ENCODE measurements at regions not wholly inside any gene's neighbourhood (a gene's known extent, or its start where the extent isn't known, plus 50 kb on each side); places are given as distances from the start of the nearest gene placed in this dataset.

- no peaks in the 10 kb centered on the region for H4K20me1 ChIP-seq (ENCODE audit: control insufficient read depth, insufficient read depth)
- CTCF ChIA-PET = interaction anchor here (1.5 kb wide), 1 partner anchor 11 kb away, joined by 5 read pairs; no protein-coding TSS in a partner anchor
- 17% methylated on average over 2 of the region's 2 CpGs for WGBS (ENCODE audit: insufficient coverage, insufficient replicate concordance, low lambda C conversion rate, missing lambda C conversion rate)
- TF ChIP-seq SIN3A (IDR thresholded peaks at IDR 0.05; ENCODE audit: low read depth, low read length) (no peak), RFX5 (IDR thresholded peaks at IDR 0.05; ENCODE audit: low read depth, low read length) (no peak), EP300 (IDR thresholded peaks at IDR 0.05; ENCODE audit: borderline replicate concordance in 1 of 2, control insufficient read depth in 1 of 2, low read depth in 2 of 2, low read length in 2 of 2) (no peak), CHD2 (IDR thresholded peaks at IDR 0.05; ENCODE audit: borderline replicate concordance, low read depth, low read length) (no peak), E4F1 (IDR thresholded peaks at IDR 0.05; ENCODE audit: borderline replicate concordance, partially characterized antibody) (no peak), KDM1A (IDR thresholded peaks at IDR 0.05; ENCODE audit: borderline replicate concordance) (no peak)
- in situ Hi-C loops (cut with MboI) (no loop called here), intact Hi-C loops (cut with micrococcal nuclease; ENCODE audit: unreplicated experiment) (no loop called here)
- H2AFZ ChIP-seq (ENCODE audit: control insufficient read depth, low read depth, low read length) = no peak overlapping the region
- FAIRE-seq (no peak), DNase-seq (ENCODE audit: low read depth, low spot score) (no peak), ATAC-seq (no peak)
- SMC1A ChIA-PET (ENCODE audit: uncharacterized antibody, unreplicated experiment) = interaction anchor here (1.3 kb wide), 1 partner anchor 10 kb away, joined by 3 read pairs; no protein-coding TSS in a partner anchor
- no peak overlapping the region for H3K9ac ChIP-seq (ENCODE audit: control insufficient read depth, insufficient read depth, low read length)
- no peaks in the 10 kb centered on the region for H3K4me1 ChIP-seq (ENCODE audit: control insufficient read depth, insufficient read depth, low read length)
- H3K36me3 ChIP-seq (ENCODE audit: control insufficient read depth in 2 of 2, insufficient read depth in 2 of 2, low read length in 1 of 2) = no peaks in the 10 kb centered on the region
- H3K4me3 ChIP-seq = no peak overlapping the region
- H3K27ac ChIP-seq (ENCODE audit: control insufficient read depth, insufficient read depth) = no peak overlapping the region
- RAD21 ChIA-PET (ENCODE audit: unreplicated experiment) = no interaction called here
- H3K9me3 ChIP-seq (replicated peaks; ENCODE audit: control insufficient read depth, insufficient read depth, low read length) = no peaks in the 10 kb centered on the region
- H3K4me2 ChIP-seq (ENCODE audit: control insufficient read depth, insufficient read depth) = no peak overlapping the region
- POLR2A ChIA-PET = interaction anchor here (0.5 kb wide), 1 partner anchor 352 kb away, joined by 3 read pairs; no protein-coding TSS in a partner anchor
- no peaks in the 10 kb centered on the region for H3K79me2 ChIP-seq (ENCODE audit: control insufficient read depth, insufficient read depth, low read length)
- H3K27me3 ChIP-seq (replicated peaks in 1 of 2; ENCODE audit: control insufficient read depth in 2 of 2, insufficient read depth in 2 of 2, low read length in 1 of 2) = no peaks in the 10 kb centered on the region
- BruUV-seq (replicated peaks) = no TSS peak
Observed at GRCh38 chr5:118681655-118682054, 306.7 kb downstream of the DTWD2 start.

Data from GM12878 (cell line).